ENCODE measurements at regions not wholly inside any gene's neighbourhood (a gene's known extent, or its start where the extent isn't known, plus 50 kb on each side); places are given as distances from the start of the nearest gene placed in this dataset.

DNA sequence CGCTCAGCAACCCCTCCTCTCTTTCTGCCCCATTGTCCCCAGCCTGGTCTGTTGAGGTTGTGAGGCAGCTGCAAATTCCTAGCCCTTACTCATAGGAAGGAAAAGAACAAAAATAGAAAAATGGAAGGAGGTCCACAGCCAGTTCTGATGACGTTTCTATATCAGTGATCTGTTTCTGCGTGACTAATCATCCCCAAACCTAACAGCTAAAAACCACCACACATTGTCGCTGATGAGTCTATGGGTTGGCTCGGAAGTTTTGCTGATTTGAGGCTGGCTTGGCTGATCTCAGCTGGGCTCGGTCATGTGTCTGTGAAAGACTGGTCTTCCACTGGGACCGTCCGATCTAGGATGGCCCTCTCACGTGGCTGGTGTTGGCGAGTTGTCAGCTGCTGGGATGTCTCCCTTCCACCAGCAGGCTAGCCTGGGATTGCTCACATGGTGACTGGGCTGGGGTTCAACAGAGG lies 200.6 kb upstream of the ZNF618 start:
- Histone ChIP-seq H3K36me3 (replicated peaks in 1 of 2; ENCODE audit: control insufficient read depth in 1 of 2, insufficient read depth in 2 of 2, low read length in 1 of 2) (no peaks in the 10 kb centered on the region), H3K9me3 (no peaks in the 10 kb centered on the region), H3K9ac (peak overlapping the region; percentile 76), H3K4me2 (peak overlapping the region; percentile 63), H2AFZ (ENCODE audit: low read depth) (peak overlapping the region; percentile 18; the same call in 1 of the 2 replicates), H3K4me3 (ENCODE audit: low read depth in 2 of 2, low read length in 1 of 2) (no peak overlapping the region), H3K4me1 (ENCODE audit: control insufficient read depth in 1 of 2, insufficient read depth in 2 of 2, low read depth in 1 of 2, low read length in 1 of 2) (peaks cover 0 to 34% of the 10 kb centered on the region in 2 experiments; a peak in 3 of 4 replicates), H3K27ac (ENCODE audit: low read depth in 2 of 2, low read length in 1 of 2) (peak overlapping the region; percentile 4 to 98; a peak in 3 of 4 replicates), H3K79me2 (ENCODE audit: insufficient read depth) (no peaks in the 10 kb centered on the region), H3F3A (replicated peaks; ENCODE audit: insufficient read depth) (peaks cover 33% of the 10 kb centered on the region), H3K9me2 (no peaks in the 10 kb centered on the region), H3K27me3 (ENCODE audit: insufficient read depth) (no peaks in the 10 kb centered on the region), H4K20me1 (ENCODE audit: insufficient read depth) (no peaks in the 10 kb centered on the region)
- POLR2A ChIA-PET, result no interaction called here
- peak; percentile 62; the same call in 1 of the 2 replicates for TF ChIP-seq TEAD4 (IDR thresholded peaks at IDR 0.05; ENCODE audit: borderline replicate concordance, insufficient read depth)
- no peak for TF ChIP-seq CHD2 (IDR thresholded peaks at IDR 0.05; ENCODE audit: low read length, partially characterized antibody)
- TF ChIP-seq MXI1 (IDR thresholded peaks at IDR 0.05; ENCODE audit: low read depth, low read length), result no peak
- peak; percentile 47; the same call in 1 of the 2 replicates for TF ChIP-seq SIN3A (IDR thresholded peaks at IDR 0.05; ENCODE audit: borderline replicate concordance, low read depth, low read length)
- no peak for TF ChIP-seq NRF1 (IDR thresholded peaks at IDR 0.05; ENCODE audit: low read depth, low read length)
- TF ChIP-seq, protein P1, sequence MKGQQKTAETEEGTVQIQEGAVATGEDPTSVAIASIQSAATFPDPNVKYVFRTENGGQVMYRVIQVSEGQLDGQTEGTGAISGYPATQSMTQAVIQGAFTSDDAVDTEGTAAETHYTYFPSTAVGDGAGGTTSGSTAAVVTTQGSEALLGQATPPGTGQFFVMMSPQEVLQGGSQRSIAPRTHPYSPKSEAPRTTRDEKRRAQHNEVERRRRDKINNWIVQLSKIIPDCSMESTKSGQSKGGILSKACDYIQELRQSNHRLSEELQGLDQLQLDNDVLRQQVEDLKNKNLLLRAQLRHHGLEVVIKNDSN (IDR thresholded peaks at IDR 0.05; ENCODE audit: borderline replicate concordance, low read depth), result peak; percentile 86
- TF ChIP-seq, protein P2, sequence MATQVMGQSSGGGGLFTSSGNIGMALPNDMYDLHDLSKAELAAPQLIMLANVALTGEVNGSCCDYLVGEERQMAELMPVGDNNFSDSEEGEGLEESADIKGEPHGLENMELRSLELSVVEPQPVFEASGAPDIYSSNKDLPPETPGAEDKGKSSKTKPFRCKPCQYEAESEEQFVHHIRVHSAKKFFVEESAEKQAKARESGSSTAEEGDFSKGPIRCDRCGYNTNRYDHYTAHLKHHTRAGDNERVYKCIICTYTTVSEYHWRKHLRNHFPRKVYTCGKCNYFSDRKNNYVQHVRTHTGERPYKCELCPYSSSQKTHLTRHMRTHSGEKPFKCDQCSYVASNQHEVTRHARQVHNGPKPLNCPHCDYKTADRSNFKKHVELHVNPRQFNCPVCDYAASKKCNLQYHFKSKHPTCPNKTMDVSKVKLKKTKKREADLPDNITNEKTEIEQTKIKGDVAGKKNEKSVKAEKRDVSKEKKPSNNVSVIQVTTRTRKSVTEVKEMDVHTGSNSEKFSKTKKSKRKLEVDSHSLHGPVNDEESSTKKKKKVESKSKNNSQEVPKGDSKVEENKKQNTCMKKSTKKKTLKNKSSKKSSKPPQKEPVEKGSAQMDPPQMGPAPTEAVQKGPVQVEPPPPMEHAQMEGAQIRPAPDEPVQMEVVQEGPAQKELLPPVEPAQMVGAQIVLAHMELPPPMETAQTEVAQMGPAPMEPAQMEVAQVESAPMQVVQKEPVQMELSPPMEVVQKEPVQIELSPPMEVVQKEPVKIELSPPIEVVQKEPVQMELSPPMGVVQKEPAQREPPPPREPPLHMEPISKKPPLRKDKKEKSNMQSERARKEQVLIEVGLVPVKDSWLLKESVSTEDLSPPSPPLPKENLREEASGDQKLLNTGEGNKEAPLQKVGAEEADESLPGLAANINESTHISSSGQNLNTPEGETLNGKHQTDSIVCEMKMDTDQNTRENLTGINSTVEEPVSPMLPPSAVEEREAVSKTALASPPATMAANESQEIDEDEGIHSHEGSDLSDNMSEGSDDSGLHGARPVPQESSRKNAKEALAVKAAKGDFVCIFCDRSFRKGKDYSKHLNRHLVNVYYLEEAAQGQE (IDR thresholded peaks at IDR 0.05; ENCODE audit: low read depth, low read length), result 0 out of 2 replicates have a peak, but pooled peaks have one; percentile 1
- TF ChIP-seq EP300 (IDR thresholded peaks at IDR 0.05; ENCODE audit: borderline replicate concordance in 1 of 2, low read depth in 1 of 2, low read length in 1 of 2), result peak in 1 of 2 experiments; percentile 90; a peak in 2 of 4 replicates
- peak; percentile 88; the same call in 1 of the 2 replicates for TF ChIP-seq RXRA (IDR thresholded peaks at IDR 0.05; ENCODE audit: borderline replicate concordance, low read depth)
- TF ChIP-seq RFX5 (IDR thresholded peaks at IDR 0.05; ENCODE audit: low read length), result no peak
- TF ChIP-seq TCF12 (IDR thresholded peaks at IDR 0.05), result peak; percentile 93
- peak; percentile 87 for TF ChIP-seq FOSL2 (IDR thresholded peaks at IDR 0.05; ENCODE audit: borderline replicate concordance, low read depth)
- peak; percentile 94 for TF ChIP-seq JUND (IDR thresholded peaks at IDR 0.05)
- 0 out of 2 replicates have a peak, but pooled peaks have one; percentile 66 for TF ChIP-seq NFIC (IDR thresholded peaks at IDR 0.05; ENCODE audit: borderline replicate concordance)
- peak; percentile 56; the same call in 1 of the 2 replicates for TF ChIP-seq FOXM1 (IDR thresholded peaks at IDR 0.05; ENCODE audit: low read depth)
- TF ChIP-seq MEF2A (IDR thresholded peaks at IDR 0.05; ENCODE audit: borderline replicate concordance, low read depth), result peak; percentile 99
- TF ChIP-seq, protein P3, sequence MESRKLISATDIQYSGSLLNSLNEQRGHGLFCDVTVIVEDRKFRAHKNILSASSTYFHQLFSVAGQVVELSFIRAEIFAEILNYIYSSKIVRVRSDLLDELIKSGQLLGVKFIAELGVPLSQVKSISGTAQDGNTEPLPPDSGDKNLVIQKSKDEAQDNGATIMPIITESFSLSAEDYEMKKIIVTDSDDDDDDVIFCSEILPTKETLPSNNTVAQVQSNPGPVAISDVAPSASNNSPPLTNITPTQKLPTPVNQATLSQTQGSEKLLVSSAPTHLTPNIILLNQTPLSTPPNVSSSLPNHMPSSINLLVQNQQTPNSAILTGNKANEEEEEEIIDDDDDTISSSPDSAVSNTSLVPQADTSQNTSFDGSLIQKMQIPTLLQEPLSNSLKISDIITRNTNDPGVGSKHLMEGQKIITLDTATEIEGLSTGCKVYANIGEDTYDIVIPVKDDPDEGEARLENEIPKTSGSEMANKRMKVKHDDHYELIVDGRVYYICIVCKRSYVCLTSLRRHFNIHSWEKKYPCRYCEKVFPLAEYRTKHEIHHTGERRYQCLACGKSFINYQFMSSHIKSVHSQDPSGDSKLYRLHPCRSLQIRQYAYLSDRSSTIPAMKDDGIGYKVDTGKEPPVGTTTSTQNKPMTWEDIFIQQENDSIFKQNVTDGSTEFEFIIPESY (IDR thresholded peaks at IDR 0.05; ENCODE audit: borderline replicate concordance, low read depth), result no peak
- peak; percentile 36; the same call in 1 of the 2 replicates for TF ChIP-seq TAF1 (IDR thresholded peaks at IDR 0.05; ENCODE audit: borderline replicate concordance, low read depth, low read length)
- TF ChIP-seq, protein P4, sequence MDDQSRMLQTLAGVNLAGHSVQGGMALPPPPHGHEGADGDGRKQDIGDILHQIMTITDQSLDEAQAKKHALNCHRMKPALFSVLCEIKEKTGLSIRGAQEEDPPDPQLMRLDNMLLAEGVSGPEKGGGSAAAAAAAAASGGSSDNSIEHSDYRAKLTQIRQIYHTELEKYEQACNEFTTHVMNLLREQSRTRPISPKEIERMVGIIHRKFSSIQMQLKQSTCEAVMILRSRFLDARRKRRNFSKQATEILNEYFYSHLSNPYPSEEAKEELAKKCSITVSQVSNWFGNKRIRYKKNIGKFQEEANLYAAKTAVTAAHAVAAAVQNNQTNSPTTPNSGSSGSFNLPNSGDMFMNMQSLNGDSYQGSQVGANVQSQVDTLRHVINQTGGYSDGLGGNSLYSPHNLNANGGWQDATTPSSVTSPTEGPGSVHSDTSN (IDR thresholded peaks at IDR 0.05), result peak; percentile 73
- peak; percentile 63; the same call in 1 of the 2 replicates for TF ChIP-seq POLR2AphosphoS5 (IDR thresholded peaks at IDR 0.05; ENCODE audit: low read depth, low read length)
- TF ChIP-seq, protein P5, sequence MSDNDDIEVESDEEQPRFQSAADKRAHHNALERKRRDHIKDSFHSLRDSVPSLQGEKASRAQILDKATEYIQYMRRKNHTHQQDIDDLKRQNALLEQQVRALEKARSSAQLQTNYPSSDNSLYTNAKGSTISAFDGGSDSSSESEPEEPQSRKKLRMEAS (IDR thresholded peaks at IDR 0.05; ENCODE audit: low read depth), result peak; percentile 97
- TF ChIP-seq, protein P6, sequence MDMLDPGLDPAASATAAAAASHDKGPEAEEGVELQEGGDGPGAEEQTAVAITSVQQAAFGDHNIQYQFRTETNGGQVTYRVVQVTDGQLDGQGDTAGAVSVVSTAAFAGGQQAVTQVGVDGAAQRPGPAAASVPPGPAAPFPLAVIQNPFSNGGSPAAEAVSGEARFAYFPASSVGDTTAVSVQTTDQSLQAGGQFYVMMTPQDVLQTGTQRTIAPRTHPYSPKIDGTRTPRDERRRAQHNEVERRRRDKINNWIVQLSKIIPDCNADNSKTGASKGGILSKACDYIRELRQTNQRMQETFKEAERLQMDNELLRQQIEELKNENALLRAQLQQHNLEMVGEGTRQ (IDR thresholded peaks at IDR 0.05; ENCODE audit: borderline replicate concordance, low read depth, low read length), result 0 out of 2 replicates have a peak, but pooled peaks have one; percentile 8
- TF ChIP-seq, protein P7, sequence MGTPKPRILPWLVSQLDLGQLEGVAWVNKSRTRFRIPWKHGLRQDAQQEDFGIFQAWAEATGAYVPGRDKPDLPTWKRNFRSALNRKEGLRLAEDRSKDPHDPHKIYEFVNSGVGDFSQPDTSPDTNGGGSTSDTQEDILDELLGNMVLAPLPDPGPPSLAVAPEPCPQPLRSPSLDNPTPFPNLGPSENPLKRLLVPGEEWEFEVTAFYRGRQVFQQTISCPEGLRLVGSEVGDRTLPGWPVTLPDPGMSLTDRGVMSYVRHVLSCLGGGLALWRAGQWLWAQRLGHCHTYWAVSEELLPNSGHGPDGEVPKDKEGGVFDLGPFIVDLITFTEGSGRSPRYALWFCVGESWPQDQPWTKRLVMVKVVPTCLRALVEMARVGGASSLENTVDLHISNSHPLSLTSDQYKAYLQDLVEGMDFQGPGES (IDR thresholded peaks at IDR 0.05; ENCODE audit: low read depth, low read length), result no peak
- CTCF ChIA-PET, result interaction anchor here (1.4 to 4.4 kb wide), 3 partner anchors 17 to 84 kb away, joined by 8 to 17 read pairs (median 9); no protein-coding TSS in a partner anchor
- DNase-seq, result no peak
- WGBS (ENCODE audit: low lambda C conversion rate), result 8% methylated on average over 6 of the region's 10 CpGs
